IMR-90 (cell line): ENCODE measurements at regions not wholly inside any gene's neighbourhood (a gene's known extent, or its start where the extent isn't known, plus 50 kb on each side); places are given as distances from the start of the nearest gene placed in this dataset.

Experiments used
- CEBPB ChIP-seq: IDR thresholded peaks from 2 replicates; pipeline ENCODE4 v1.6.1; 2012; ENCODE audit warnings: low read depth, low read length, improper control_type of control experiment
- MXI1 ChIP-seq: IDR thresholded peaks from 2 replicates; pipeline ENCODE4 v1.6.1; 2012; ENCODE audit warnings: low read depth, mild to moderate bottlenecking, low read length, moderate library complexity, borderline replicate concordance
- RAD21 ChIP-seq: IDR thresholded peaks from 2 replicates; pipeline ENCODE4 v1.6.1; 2012; ENCODE audit warnings: low read length, improper control_type of control experiment
- RFX5 ChIP-seq: IDR thresholded peaks from 2 replicates; pipeline ENCODE4 v1.8.0; 2012; ENCODE audit warnings: low read depth, mild to moderate bottlenecking, low read length, moderate library complexity
- TF ChIP-seq, protein P1 (sequence below): conservative IDR thresholded peaks from 2 replicates; pipeline ENCODE4 v1.5.1; 2012; ENCODE audit warnings: mild to moderate bottlenecking, low read depth, low read length, improper control_type of control experiment
- TF ChIP-seq, protein P2 (sequence below): fragments of 150-350 bp; IDR thresholded peaks from 2 replicates; pipeline ENCODE4 v1.6.1; 2017; ENCODE audit warnings: mild to moderate bottlenecking, antibody characterized with exemption, low read length, low read depth

DNA sequence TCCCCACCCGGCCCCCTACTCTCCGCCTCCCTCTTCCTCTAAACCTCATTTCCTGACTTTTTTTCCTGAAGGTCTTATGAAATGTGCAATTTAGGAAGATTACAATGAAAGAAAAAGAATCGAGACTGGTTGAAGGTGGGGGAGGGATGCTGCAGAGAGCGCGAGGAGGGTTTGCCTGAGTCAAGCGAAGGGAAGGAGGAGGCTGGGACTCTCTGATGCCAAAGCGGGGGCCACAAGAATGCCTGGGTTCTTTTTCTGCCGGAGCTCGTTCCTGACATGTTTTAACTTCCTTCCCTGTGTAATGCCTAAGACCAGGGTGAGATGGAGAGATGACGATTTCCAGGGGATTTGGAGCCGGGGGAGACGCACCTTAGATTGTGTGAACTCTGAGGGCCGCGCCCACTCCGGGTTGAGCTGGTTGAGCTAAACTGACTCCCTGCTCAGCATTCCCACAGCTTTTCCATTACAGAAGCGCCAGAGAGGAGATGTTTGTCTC lies 270.5 kb upstream of the SORL1-AS1 start:
- TF ChIP-seq, protein P1, sequence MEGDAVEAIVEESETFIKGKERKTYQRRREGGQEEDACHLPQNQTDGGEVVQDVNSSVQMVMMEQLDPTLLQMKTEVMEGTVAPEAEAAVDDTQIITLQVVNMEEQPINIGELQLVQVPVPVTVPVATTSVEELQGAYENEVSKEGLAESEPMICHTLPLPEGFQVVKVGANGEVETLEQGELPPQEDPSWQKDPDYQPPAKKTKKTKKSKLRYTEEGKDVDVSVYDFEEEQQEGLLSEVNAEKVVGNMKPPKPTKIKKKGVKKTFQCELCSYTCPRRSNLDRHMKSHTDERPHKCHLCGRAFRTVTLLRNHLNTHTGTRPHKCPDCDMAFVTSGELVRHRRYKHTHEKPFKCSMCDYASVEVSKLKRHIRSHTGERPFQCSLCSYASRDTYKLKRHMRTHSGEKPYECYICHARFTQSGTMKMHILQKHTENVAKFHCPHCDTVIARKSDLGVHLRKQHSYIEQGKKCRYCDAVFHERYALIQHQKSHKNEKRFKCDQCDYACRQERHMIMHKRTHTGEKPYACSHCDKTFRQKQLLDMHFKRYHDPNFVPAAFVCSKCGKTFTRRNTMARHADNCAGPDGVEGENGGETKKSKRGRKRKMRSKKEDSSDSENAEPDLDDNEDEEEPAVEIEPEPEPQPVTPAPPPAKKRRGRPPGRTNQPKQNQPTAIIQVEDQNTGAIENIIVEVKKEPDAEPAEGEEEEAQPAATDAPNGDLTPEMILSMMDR, result no peak
- TF ChIP-seq MXI1 (no peak), RAD21 (no peak), RFX5 (no peak), CEBPB (no peak)
- TF ChIP-seq, protein P2, sequence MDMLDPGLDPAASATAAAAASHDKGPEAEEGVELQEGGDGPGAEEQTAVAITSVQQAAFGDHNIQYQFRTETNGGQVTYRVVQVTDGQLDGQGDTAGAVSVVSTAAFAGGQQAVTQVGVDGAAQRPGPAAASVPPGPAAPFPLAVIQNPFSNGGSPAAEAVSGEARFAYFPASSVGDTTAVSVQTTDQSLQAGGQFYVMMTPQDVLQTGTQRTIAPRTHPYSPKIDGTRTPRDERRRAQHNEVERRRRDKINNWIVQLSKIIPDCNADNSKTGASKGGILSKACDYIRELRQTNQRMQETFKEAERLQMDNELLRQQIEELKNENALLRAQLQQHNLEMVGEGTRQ, result no peak
